MCF 10A (cell line): ENCODE measurements at regions not wholly inside any gene's neighbourhood (a gene's known extent, or its start where the extent isn't known, plus 50 kb on each side); places are given as distances from the start of the nearest gene placed in this dataset.

Source experiments
- BruUV-seq: library from RNA; stranded (reverse); fragments of 400-500 nt; replicated peaks from 2 replicates; lab custom pipeline; 2021; lab: Mats Ljungman, UMichigan
- CTCF ChIA-PET: fragments of 300-600 bp; sonication (Branson Sonifier 250); formaldehyde crosslinking; extraction: SDS; loops from one replicate; lab custom pipeline; 2021; ENCODE audit warnings: antibody characterized with exemption, inconsistent platforms; lab: Yijun Ruan, JAX
- POLR2A ChIA-PET: fragments of 300-600, 350-650 bp; sonication (Branson Sonifier 250); formaldehyde crosslinking; extraction: SDS; loops from one replicate; lab custom pipeline; 2020; ENCODE audit warnings: antibody characterized with exemption, inconsistent platforms; lab: Yijun Ruan, JAX
- DNase-seq: peaks from one replicate; pipeline ENCODE4 v3.0.0-alpha.2; 2018; ENCODE audit not compliant: unreplicated experiment
- H3K27ac Mint-ChIP-seq: one replicate; pipeline ENCODE4 v1.8.0; 2022; ENCODE audit warnings: mild to moderate bottlenecking, low read depth, mixed read lengths; ENCODE audit not compliant: unreplicated experiment
- H3K27me3 Mint-ChIP-seq: one replicate; pipeline ENCODE4 v1.8.0; 2022; ENCODE audit warnings: mixed read lengths; ENCODE audit not compliant: insufficient read depth, unreplicated experiment
- H3K36me3 Mint-ChIP-seq: one replicate; pipeline ENCODE4 v1.8.0; 2022; ENCODE audit warnings: mild to moderate bottlenecking, moderate library complexity, mixed read lengths; ENCODE audit not compliant: insufficient read depth, unreplicated experiment
- H3K4me1 Mint-ChIP-seq: one replicate; pipeline ENCODE4 v1.8.0; 2022; ENCODE audit warnings: mixed read lengths; ENCODE audit not compliant: insufficient read depth, unreplicated experiment
- H3K4me3 Mint-ChIP-seq: one replicate; pipeline ENCODE4 v1.8.0; 2022; ENCODE audit warnings: mild to moderate bottlenecking, moderate library complexity, mixed read lengths; ENCODE audit not compliant: unreplicated experiment
- H3K9me3 Mint-ChIP-seq: one replicate; pipeline ENCODE4 v1.8.0; 2022; ENCODE audit warnings: mixed read lengths; ENCODE audit not compliant: unreplicated experiment
- CTCF ChIP-seq: fragments of 200-600 bp; IDR thresholded peaks from one replicate; pipeline ENCODE4 v1.8.0; 2022; ENCODE audit warnings: antibody characterized with exemption, mild to moderate bottlenecking; ENCODE audit not compliant: unreplicated experiment
- intact Hi-C: fragments of 100-400 bp; cut with micrococcal nuclease; formaldehyde crosslinking; loops from 2 replicates; pipeline ENCODE4 v1.14.1; 2022

- H3K4me3 Mint-ChIP-seq = no peak overlapping the region
- peaks cover 30% of the 10 kb centered on the region for H3K27me3 Mint-ChIP-seq
- ChIA-PET POLR2A (no interaction called here), CTCF (no interaction called here)
- intact Hi-C loops = no loop called here
- H3K4me1 Mint-ChIP-seq = no peaks in the 10 kb centered on the region
- BruUV-seq = no TSS peak
- peaks cover 13% of the 10 kb centered on the region for H3K9me3 Mint-ChIP-seq
- no peak for DNase-seq
- no peaks in the 10 kb centered on the region for H3K36me3 Mint-ChIP-seq
- no peak overlapping the region for H3K27ac Mint-ChIP-seq
- no peak for TF ChIP-seq CTCF
Measured at GRCh38 chrX:98371994-98372393, 1488.3 kb downstream of the RPA4 start.

GRCh38 chrX:98379134-98379533 lies 1495.4 kb downstream of the RPA4 start:
- Mint-ChIP-seq H3K4me3 (no peak overlapping the region), H3K27me3 (peaks cover 6% of the 10 kb centered on the region), H3K4me1 (no peaks in the 10 kb centered on the region), H3K9me3 (peaks cover 9% of the 10 kb centered on the region), H3K36me3 (no peaks in the 10 kb centered on the region), H3K27ac (no peak overlapping the region)
- intact Hi-C loops = no loop called here
- ChIA-PET CTCF (no interaction called here), POLR2A (no interaction called here)
- BruUV-seq = no TSS peak
- TF ChIP-seq CTCF = no peak
- DNase-seq = no peak

GRCh38 chrX:98380106-98380505 lies 1496.4 kb downstream of the RPA4 start:
- Mint-ChIP-seq H3K27me3 (no peaks in the 10 kb centered on the region), H3K36me3 (no peaks in the 10 kb centered on the region), H3K4me3 (no peak overlapping the region), H3K27ac (no peak overlapping the region), H3K4me1 (no peaks in the 10 kb centered on the region), H3K9me3 (peaks cover 9% of the 10 kb centered on the region)
- BruUV-seq = no TSS peak
- no peak for DNase-seq
- no peak for TF ChIP-seq CTCF
- ChIA-PET POLR2A (no interaction called here), CTCF (interaction anchor here (0.6 to 0.7 kb wide), 2 partner anchors 11 to 13 kb away, joined by 3 read pairs; no protein-coding TSS in a partner anchor)
- intact Hi-C loops = no loop called here

GRCh38 chrX:98380556-98380955 lies 1496.8 kb downstream of the RPA4 start:
- DNase-seq = no peak
- Mint-ChIP-seq H3K9me3 (peaks cover 9% of the 10 kb centered on the region), H3K36me3 (no peaks in the 10 kb centered on the region), H3K4me3 (no peak overlapping the region), H3K27me3 (no peaks in the 10 kb centered on the region), H3K27ac (no peak overlapping the region), H3K4me1 (no peaks in the 10 kb centered on the region)
- TF ChIP-seq CTCF = no peak
- POLR2A ChIA-PET = no interaction called here
- CTCF ChIA-PET = no interaction called here
- no TSS peak for BruUV-seq
- intact Hi-C loops = no loop called here
